Stimulated activated naive B cell treated with anti-CD40 and anti-IgM and Interleukin-4, amounts not matched to agents 10 μg/mL and 1 μg/mL and 100 μg/mL, for 72 hours (primary cell): ENCODE measurements at regions not wholly inside any gene's neighbourhood (a gene's known extent, or its start where the extent isn't known, plus 50 kb on each side); places are given as distances from the start of the nearest gene placed in this dataset.
"Not testable (repeated sequence)": the region's sequence is repeated elsewhere in the genome, so short reads cannot be mapped to it uniquely, and the experiment has no call there.

Experiments used
- ATAC-seq, 2 donors: fragments of 150-1000 bp; cut with Tn5 transposase; replicated peaks; 2 replicates each; pipeline ENCODE4 v1.10.0; 2021; ENCODE audit warnings: moderate library complexity in 1 of 2
- DNase-seq: peaks from one replicate; pipeline ENCODE4 v3.0.0; 2021
- H3K27ac Mint-ChIP-seq: one replicate; pipeline ENCODE4 v1.8.0; 2022; ENCODE audit warnings: mild to moderate bottlenecking, mixed read lengths
- H3K27me3 Mint-ChIP-seq, 2 donors: one replicate each; pipeline ENCODE4 v1.8.0; 2022; ENCODE audit warnings: mixed read lengths in 2 of 2
- H3K36me3 Mint-ChIP-seq, 2 donors: one replicate each; pipeline ENCODE4 v1.8.0; 2022; ENCODE audit warnings: mixed read lengths in 2 of 2, mild to moderate bottlenecking in 1 of 2
- H3K4me1 Mint-ChIP-seq, 2 donors: one replicate each; pipeline ENCODE4 v1.8.0; 2022; ENCODE audit warnings: mixed read lengths in 2 of 2, mild to moderate bottlenecking in 1 of 2
- H3K4me3 Mint-ChIP-seq, 2 donors: one replicate each; pipeline ENCODE4 v1.8.0; 2022; ENCODE audit warnings: mild to moderate bottlenecking in 2 of 2, mixed read lengths in 2 of 2, moderate library complexity in 1 of 2
- H3K9me3 Mint-ChIP-seq, 2 donors: one replicate each; pipeline ENCODE4 v1.8.0; 2022; ENCODE audit warnings: mixed read lengths in 2 of 2, mild to moderate bottlenecking in 1 of 2

GRCh38 chr1:244302876-244303609, 148.7 kb downstream of the ADSS2 start:
- DNase-seq (no peak), ATAC-seq (no peak)
- Mint-ChIP-seq H3K27ac (no peak overlapping the region), H3K4me1 (peaks cover 4 to 7% of the 10 kb centered on the region in 2 donors), H3K4me3 (no peak overlapping the region), H3K36me3 (peaks cover 0 to 2% of the 10 kb centered on the region in 2 donors), H3K27me3 (no peaks in the 10 kb centered on the region), H3K9me3 (peaks cover 0 to 5% of the 10 kb centered on the region in 2 donors)

GRCh38 chr1:244303610-244303969, 148.1 kb downstream of the ADSS2 start:
- peaks cover 0 to 4% of the 10 kb centered on the region in 2 donors for H3K36me3 Mint-ChIP-seq
- no peak for ATAC-seq
- H3K9me3 Mint-ChIP-seq: peaks cover 0 to 8% of the 10 kb centered on the region in 2 donors
- no peak overlapping the region for H3K27ac Mint-ChIP-seq
- peaks cover 4 to 7% of the 10 kb centered on the region in 2 donors for H3K4me1 Mint-ChIP-seq
- DNase-seq: no peak
- no peak overlapping the region for H3K4me3 Mint-ChIP-seq
- no peaks in the 10 kb centered on the region for H3K27me3 Mint-ChIP-seq

GRCh38 chr1:244304156-244304555, 147.6 kb downstream of the ADSS2 start:
- Mint-ChIP-seq H3K9me3 (peaks cover 0 to 8% of the 10 kb centered on the region in 2 donors), H3K4me3 (no peak overlapping the region), H3K4me1 (peaks cover 2 to 3% of the 10 kb centered on the region in 2 donors), H3K27ac (no peak overlapping the region), H3K27me3 (no peaks in the 10 kb centered on the region), H3K36me3 (peaks cover 0 to 4% of the 10 kb centered on the region in 2 donors)
- DNase-seq (no peak), ATAC-seq (no peak)

- peaks cover 2 to 11% of the 10 kb centered on the region in 2 donors for H3K9me3 Mint-ChIP-seq
- ATAC-seq (no peak), DNase-seq (no peak)
- no peak overlapping the region for H3K27ac Mint-ChIP-seq
- H3K27me3 Mint-ChIP-seq: no peaks in the 10 kb centered on the region
- peaks cover 0 to 4% of the 10 kb centered on the region in 2 donors for H3K36me3 Mint-ChIP-seq
- no peaks in the 10 kb centered on the region for H3K4me1 Mint-ChIP-seq
- H3K4me3 Mint-ChIP-seq: no peak overlapping the region
Observed at GRCh38 chr1:244304656-244305055, 147.1 kb downstream of the ADSS2 start.

GRCh38 chr1:244305776-244306341, 145.8 kb downstream of the ADSS2 start:
- Mint-ChIP-seq H3K4me3 (no peak overlapping the region), H3K9me3 (peaks cover 2 to 11% of the 10 kb centered on the region in 2 donors), H3K36me3 (peaks cover 0 to 4% of the 10 kb centered on the region in 2 donors), H3K27me3 (no peaks in the 10 kb centered on the region), H3K4me1 (no peaks in the 10 kb centered on the region), H3K27ac (no peak overlapping the region)
- DNase-seq: no peak
- no peak for ATAC-seq

GRCh38 chr1:244306544-244306943, 145.2 kb downstream of the ADSS2 start:
- H3K36me3 Mint-ChIP-seq: peaks cover 0 to 4% of the 10 kb centered on the region in 2 donors
- H3K27me3 Mint-ChIP-seq: no peaks in the 10 kb centered on the region
- DNase-seq: no peak
- H3K4me1 Mint-ChIP-seq: no peaks in the 10 kb centered on the region
- no peak for ATAC-seq
- H3K4me3 Mint-ChIP-seq: no peak overlapping the region
- peaks cover 3 to 14% of the 10 kb centered on the region in 2 donors for H3K9me3 Mint-ChIP-seq
- H3K27ac Mint-ChIP-seq: no peak overlapping the region

GRCh38 chr1:244309191-244309590, 142.5 kb downstream of the ADSS2 start:
- H3K27ac Mint-ChIP-seq, H3K4me1 Mint-ChIP-seq, H3K36me3 Mint-ChIP-seq, H3K4me3 Mint-ChIP-seq, ATAC-seq, H3K27me3 Mint-ChIP-seq, DNase-seq: not testable (repeated sequence)
- H3K9me3 Mint-ChIP-seq: peaks cover 3 to 14% of the 10 kb centered on the region in 2 donors

- DNase-seq (no peak), ATAC-seq (no peak)
- H3K27me3 Mint-ChIP-seq: no peaks in the 10 kb centered on the region
- peaks cover 0 to 4% of the 10 kb centered on the region in 2 donors for H3K36me3 Mint-ChIP-seq
- H3K9me3 Mint-ChIP-seq: peaks cover 3 to 14% of the 10 kb centered on the region in 2 donors
- H3K4me3 Mint-ChIP-seq: no peak overlapping the region
- no peak overlapping the region for H3K27ac Mint-ChIP-seq
- no peaks in the 10 kb centered on the region for H3K4me1 Mint-ChIP-seq
Observed at GRCh38 chr1:244311784-244312532, 139.8 kb downstream of the ADSS2 start.

GRCh38 chr1:244313346-244313745, 138.4 kb downstream of the ADSS2 start:
- Mint-ChIP-seq H3K36me3 (no peaks in the 10 kb centered on the region), H3K4me1 (no peaks in the 10 kb centered on the region), H3K9me3 (peaks cover 3 to 6% of the 10 kb centered on the region in 2 donors), H3K27ac (no peak overlapping the region), H3K4me3 (no peak overlapping the region), H3K27me3 (no peaks in the 10 kb centered on the region)
- ATAC-seq (no peak), DNase-seq (no peak)

GRCh38 chr1:244314921-244315559, 136.7 kb downstream of the ADSS2 start:
- no peak overlapping the region for H3K4me3 Mint-ChIP-seq
- H3K9me3 Mint-ChIP-seq: peaks cover 1 to 3% of the 10 kb centered on the region in 2 donors
- no peaks in the 10 kb centered on the region for H3K27me3 Mint-ChIP-seq
- peaks cover 8 to 10% of the 10 kb centered on the region in 2 donors for H3K4me1 Mint-ChIP-seq
- no peak overlapping the region for H3K27ac Mint-ChIP-seq
- no peaks in the 10 kb centered on the region for H3K36me3 Mint-ChIP-seq
- ATAC-seq (no peak), DNase-seq (no peak)

- Mint-ChIP-seq H3K4me3 (no peak overlapping the region), H3K4me1 (peaks cover 8 to 11% of the 10 kb centered on the region in 2 donors), H3K9me3 (peaks cover 1 to 3% of the 10 kb centered on the region in 2 donors), H3K27ac (no peak overlapping the region), H3K27me3 (no peaks in the 10 kb centered on the region), H3K36me3 (no peaks in the 10 kb centered on the region)
- no peak for ATAC-seq
- DNase-seq: no peak
Observed at GRCh38 chr1:244315996-244316395, 135.7 kb downstream of the ADSS2 start.

- Mint-ChIP-seq H3K4me1 (peaks cover 8 to 11% of the 10 kb centered on the region in 2 donors), H3K36me3 (no peaks in the 10 kb centered on the region), H3K27me3 (no peaks in the 10 kb centered on the region), H3K27ac (no peak overlapping the region), H3K4me3 (no peak overlapping the region), H3K9me3 (no peaks in the 10 kb centered on the region)
- DNase-seq (no peak), ATAC-seq (no peak)
Observed at GRCh38 chr1:244316407-244316806, 135.3 kb downstream of the ADSS2 start.

GRCh38 chr1:244316986-244317655, 134.6 kb downstream of the ADSS2 start:
- H3K4me3 Mint-ChIP-seq: no peak overlapping the region
- H3K4me1 Mint-ChIP-seq: peaks cover 8 to 11% of the 10 kb centered on the region in 2 donors
- no peak overlapping the region for H3K27ac Mint-ChIP-seq
- no peak for ATAC-seq
- no peaks in the 10 kb centered on the region for H3K36me3 Mint-ChIP-seq
- H3K9me3 Mint-ChIP-seq: no peaks in the 10 kb centered on the region
- no peaks in the 10 kb centered on the region for H3K27me3 Mint-ChIP-seq
- DNase-seq: no peak

- H3K4me1 Mint-ChIP-seq: peaks cover 8 to 11% of the 10 kb centered on the region in 2 donors
- no peaks in the 10 kb centered on the region for H3K36me3 Mint-ChIP-seq
- no peaks in the 10 kb centered on the region for H3K9me3 Mint-ChIP-seq
- no peak overlapping the region for H3K4me3 Mint-ChIP-seq
- ATAC-seq (no peak), DNase-seq (no peak)
- H3K27ac Mint-ChIP-seq: no peak overlapping the region
- no peaks in the 10 kb centered on the region for H3K27me3 Mint-ChIP-seq
Observed at GRCh38 chr1:244318078-244318477, 133.6 kb downstream of the ADSS2 start.
